Smooth muscle cell (in vitro differentiated cells): ENCODE measurements at regions not wholly inside any gene's neighbourhood (a gene's known extent, or its start where the extent isn't known, plus 50 kb on each side); places are given as distances from the start of the nearest gene placed in this dataset.

ENCODE experiments used
- DNase-seq: peaks from one replicate; lab custom pipeline; 2025; ENCODE audit not compliant: unreplicated experiment; lab: John Stamatoyannopoulos, UW
- H2AFZ ChIP-seq: fragments of 200-600 bp; sonication (generic); 2 replicates; pipeline ENCODE4 v1.6.0; 2016; ENCODE audit warnings: antibody characterized with exemption, low read depth, mild to moderate bottlenecking
- H3F3A ChIP-seq: fragments of 200-600 bp; sonication (generic); 2 replicates; pipeline ENCODE4 v1.6.0; 2017; ENCODE audit warnings: antibody characterized with exemption, low read depth
- H3K27ac ChIP-seq: fragments of 200-600 bp; sonication (generic); 2 replicates; pipeline ENCODE4 v1.5.1; 2016; ENCODE audit warnings: low read depth, mild to moderate bottlenecking
- H3K27me3 ChIP-seq: fragments of 200-600 bp; sonication (generic); 2 replicates; pipeline ENCODE4 v1.6.1; 2016; ENCODE audit warnings: low read depth, mild to moderate bottlenecking
- H3K36me3 ChIP-seq: fragments of 200-600 bp; sonication (generic); 2 replicates; pipeline ENCODE4 v1.5.1; 2016; ENCODE audit warnings: low read depth
- H3K4me1 ChIP-seq: fragments of 200-600 bp; sonication (generic); 2 replicates; pipeline ENCODE4 v1.5.1; 2016; ENCODE audit warnings: low read depth
- H3K4me2 ChIP-seq: fragments of 200-600 bp; sonication (generic); 2 replicates; pipeline ENCODE4 v1.6.0; 2016; ENCODE audit warnings: mild to moderate bottlenecking
- H3K4me3 ChIP-seq: fragments of 200-600 bp; sonication (generic); 2 replicates; pipeline ENCODE4 v1.5.1; 2016; ENCODE audit warnings: mild to moderate bottlenecking
- H3K79me2 ChIP-seq: fragments of 200-600 bp; sonication (generic); 2 replicates; pipeline ENCODE4 v1.6.0; 2016; ENCODE audit warnings: low read depth, mild to moderate bottlenecking
- H3K9ac ChIP-seq: fragments of 200-600 bp; sonication (generic); 2 replicates; pipeline ENCODE4 v1.6.0; 2016; ENCODE audit warnings: low read depth
- H3K9me3 ChIP-seq: fragments of 200-600 bp; sonication (generic); replicated peaks from 2 replicates; pipeline ENCODE4 v1.5.1; 2016; ENCODE audit warnings: low read depth
- H4K20me1 ChIP-seq: fragments of 200-600 bp; sonication (generic); 2 replicates; pipeline ENCODE4 v1.6.0; 2016; ENCODE audit warnings: low read depth
- WGBS: methylation state at CpG from one replicate; pipeline ENCODE4 v1.1.7; 2016; ENCODE audit warnings: low lambda C conversion rate; 5-methylcytosine and 5-hydroxymethylcytosine counted together
- TF ChIP-seq, protein P1 (sequence below): fragments of 200-600 bp; sonication (generic); IDR thresholded peaks from 2 replicates; pipeline ENCODE4 v1.5.1; 2017; ENCODE audit warnings: borderline replicate concordance, mild to moderate bottlenecking, antibody characterized with exemption; ENCODE audit not compliant: insufficient read depth, poor library complexity, severe bottlenecking

DNA sequence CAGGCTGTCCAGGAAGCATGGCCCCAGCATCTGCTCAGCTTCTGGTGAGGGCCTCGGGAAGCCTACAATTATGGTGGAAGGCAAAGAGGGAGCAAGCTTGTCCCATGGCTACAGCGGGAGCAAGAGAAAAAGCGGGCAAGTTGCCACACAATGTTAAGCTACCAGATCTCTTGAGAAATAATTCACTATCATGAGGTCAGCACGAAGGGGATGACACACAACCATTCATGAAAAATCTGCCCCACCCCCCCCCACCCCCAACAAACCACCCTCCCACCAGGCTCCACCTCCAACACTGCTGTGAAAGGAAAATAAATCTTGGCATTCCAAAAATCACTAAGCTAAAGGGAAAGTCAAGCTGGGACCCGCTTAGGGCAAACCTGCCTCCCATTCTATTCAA, 545.8 kb upstream of the NRP1 start:
- TF ChIP-seq, protein P1, sequence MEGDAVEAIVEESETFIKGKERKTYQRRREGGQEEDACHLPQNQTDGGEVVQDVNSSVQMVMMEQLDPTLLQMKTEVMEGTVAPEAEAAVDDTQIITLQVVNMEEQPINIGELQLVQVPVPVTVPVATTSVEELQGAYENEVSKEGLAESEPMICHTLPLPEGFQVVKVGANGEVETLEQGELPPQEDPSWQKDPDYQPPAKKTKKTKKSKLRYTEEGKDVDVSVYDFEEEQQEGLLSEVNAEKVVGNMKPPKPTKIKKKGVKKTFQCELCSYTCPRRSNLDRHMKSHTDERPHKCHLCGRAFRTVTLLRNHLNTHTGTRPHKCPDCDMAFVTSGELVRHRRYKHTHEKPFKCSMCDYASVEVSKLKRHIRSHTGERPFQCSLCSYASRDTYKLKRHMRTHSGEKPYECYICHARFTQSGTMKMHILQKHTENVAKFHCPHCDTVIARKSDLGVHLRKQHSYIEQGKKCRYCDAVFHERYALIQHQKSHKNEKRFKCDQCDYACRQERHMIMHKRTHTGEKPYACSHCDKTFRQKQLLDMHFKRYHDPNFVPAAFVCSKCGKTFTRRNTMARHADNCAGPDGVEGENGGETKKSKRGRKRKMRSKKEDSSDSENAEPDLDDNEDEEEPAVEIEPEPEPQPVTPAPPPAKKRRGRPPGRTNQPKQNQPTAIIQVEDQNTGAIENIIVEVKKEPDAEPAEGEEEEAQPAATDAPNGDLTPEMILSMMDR: no peak
- WGBS: 97% methylated on average over 4 of the region's 5 CpGs
- no peaks in the 10 kb centered on the region for H3K79me2 ChIP-seq
- no peak overlapping the region for H2AFZ ChIP-seq
- H3K4me2 ChIP-seq: no peak overlapping the region
- no peaks in the 10 kb centered on the region for H3F3A ChIP-seq
- no peak overlapping the region for H3K27ac ChIP-seq
- H3K9me3 ChIP-seq: no peaks in the 10 kb centered on the region
- no peak overlapping the region for H3K4me3 ChIP-seq
- H3K4me1 ChIP-seq: peaks cover 2% of the 10 kb centered on the region
- H4K20me1 ChIP-seq: no peaks in the 10 kb centered on the region
- no peaks in the 10 kb centered on the region for H3K36me3 ChIP-seq
- H3K27me3 ChIP-seq: no peaks in the 10 kb centered on the region
- DNase-seq: no peak
- no peak overlapping the region for H3K9ac ChIP-seq

- no peaks in the 10 kb centered on the region for H3K79me2 ChIP-seq
- H3K4me1 ChIP-seq: peaks cover 2% of the 10 kb centered on the region
- TF ChIP-seq, protein P1: no peak
- no peak for DNase-seq
- no peak overlapping the region for H3K27ac ChIP-seq
- WGBS: 96% methylated on average over 10 of the region's 10 CpGs
- H3K9ac ChIP-seq: no peak overlapping the region
- H2AFZ ChIP-seq: no peak overlapping the region
- H4K20me1 ChIP-seq: no peaks in the 10 kb centered on the region
- no peaks in the 10 kb centered on the region for H3F3A ChIP-seq
- no peaks in the 10 kb centered on the region for H3K36me3 ChIP-seq
- no peaks in the 10 kb centered on the region for H3K9me3 ChIP-seq
- no peak overlapping the region for H3K4me2 ChIP-seq
- no peaks in the 10 kb centered on the region for H3K27me3 ChIP-seq
- no peak overlapping the region for H3K4me3 ChIP-seq
These were observed 543.8 kb upstream of the NRP1 start for GRCh38 chr10:33878238-33878786.

DNA sequence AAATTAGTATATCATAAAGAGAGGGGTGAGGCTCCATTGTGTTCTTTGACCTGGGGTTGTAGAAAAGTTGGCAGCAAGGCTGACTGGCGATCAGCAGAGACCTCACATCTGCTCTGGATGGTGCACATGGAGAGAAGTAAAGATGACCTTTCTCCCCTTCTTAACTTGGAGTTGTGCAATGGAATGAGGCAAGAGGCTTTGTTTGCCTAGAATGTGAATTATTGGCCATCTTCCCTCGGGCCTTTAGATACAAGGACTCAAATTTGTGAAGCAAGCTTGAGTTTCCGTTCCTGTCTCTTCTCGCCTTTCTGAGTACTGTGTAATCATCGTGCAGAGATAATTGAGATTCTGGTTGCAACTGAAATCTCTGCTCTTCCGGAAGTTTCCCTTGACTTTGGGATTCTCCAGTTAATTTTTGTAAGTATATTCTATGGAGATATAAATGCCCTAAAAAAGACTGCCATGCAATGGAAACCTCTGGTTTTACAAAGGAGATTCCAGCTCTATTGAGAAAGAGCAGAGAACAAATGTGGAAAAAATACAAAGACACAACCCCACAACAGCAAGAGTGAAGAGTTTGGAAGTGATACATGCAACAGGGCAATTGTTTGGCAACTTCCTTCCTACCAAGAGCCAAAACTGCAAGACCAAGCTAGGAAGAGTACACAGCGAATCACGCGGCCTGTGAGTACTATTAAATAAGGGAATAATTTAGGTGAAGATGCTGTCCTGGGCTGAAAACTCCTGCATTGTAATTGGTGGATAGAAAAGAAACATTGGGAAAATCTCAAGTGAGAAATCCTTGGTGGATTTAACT, 542.3 kb upstream of the NRP1 start:
- Histone ChIP-seq H3K9ac (no peak overlapping the region), H4K20me1 (no peaks in the 10 kb centered on the region), H3K27ac (no peak overlapping the region), H3K9me3 (no peaks in the 10 kb centered on the region), H3K36me3 (no peaks in the 10 kb centered on the region), H3K4me1 (peaks cover 2% of the 10 kb centered on the region), H3K4me2 (no peak overlapping the region), H3K79me2 (no peaks in the 10 kb centered on the region), H3F3A (no peaks in the 10 kb centered on the region), H2AFZ (no peak overlapping the region), H3K27me3 (no peaks in the 10 kb centered on the region), H3K4me3 (no peak overlapping the region)
- 88% methylated on average over 9 of the region's 9 CpGs for WGBS
- no peak for DNase-seq
- TF ChIP-seq, protein P1: no peak
